ENCODE measurements at regions not wholly inside any gene's neighbourhood (a gene's known extent, or its start where the extent isn't known, plus 50 kb on each side); places are given as distances from the start of the nearest gene placed in this dataset.
"Not testable (repeated sequence)": the region's sequence is repeated elsewhere in the genome, so short reads cannot be mapped to it uniquely, and the experiment has no call there.

DNA sequence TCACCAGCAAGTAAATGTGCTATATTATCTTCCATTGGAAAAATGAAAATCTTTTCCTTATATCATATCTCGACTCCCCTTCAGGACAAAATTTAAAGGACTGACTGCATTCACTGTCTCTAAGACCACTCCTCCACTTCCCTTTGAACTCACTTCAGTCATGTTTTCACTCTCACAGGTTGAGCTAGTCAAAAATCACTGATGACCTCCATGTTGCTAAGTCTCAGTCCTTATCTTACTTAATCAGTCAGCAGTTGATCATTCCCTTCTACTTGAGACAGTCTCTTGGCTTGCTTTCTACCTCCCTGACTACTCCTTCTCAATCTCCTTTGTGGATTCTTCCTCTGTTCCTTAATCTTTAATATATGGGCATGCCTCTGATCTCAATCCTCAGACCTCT, 117.0 kb upstream of the LSM6 start:
- Histone ChIP-seq H3K4me3 (ENCODE audit: low read depth, low read length) (no peak overlapping the region), H3K4me1 (no peaks in the 10 kb centered on the region), H3K9me3 (no peaks in the 10 kb centered on the region), H3K27me3 (peaks cover 6% of the 10 kb centered on the region), H3K36me3 (no peaks in the 10 kb centered on the region)
- TF ChIP-seq, protein P1, sequence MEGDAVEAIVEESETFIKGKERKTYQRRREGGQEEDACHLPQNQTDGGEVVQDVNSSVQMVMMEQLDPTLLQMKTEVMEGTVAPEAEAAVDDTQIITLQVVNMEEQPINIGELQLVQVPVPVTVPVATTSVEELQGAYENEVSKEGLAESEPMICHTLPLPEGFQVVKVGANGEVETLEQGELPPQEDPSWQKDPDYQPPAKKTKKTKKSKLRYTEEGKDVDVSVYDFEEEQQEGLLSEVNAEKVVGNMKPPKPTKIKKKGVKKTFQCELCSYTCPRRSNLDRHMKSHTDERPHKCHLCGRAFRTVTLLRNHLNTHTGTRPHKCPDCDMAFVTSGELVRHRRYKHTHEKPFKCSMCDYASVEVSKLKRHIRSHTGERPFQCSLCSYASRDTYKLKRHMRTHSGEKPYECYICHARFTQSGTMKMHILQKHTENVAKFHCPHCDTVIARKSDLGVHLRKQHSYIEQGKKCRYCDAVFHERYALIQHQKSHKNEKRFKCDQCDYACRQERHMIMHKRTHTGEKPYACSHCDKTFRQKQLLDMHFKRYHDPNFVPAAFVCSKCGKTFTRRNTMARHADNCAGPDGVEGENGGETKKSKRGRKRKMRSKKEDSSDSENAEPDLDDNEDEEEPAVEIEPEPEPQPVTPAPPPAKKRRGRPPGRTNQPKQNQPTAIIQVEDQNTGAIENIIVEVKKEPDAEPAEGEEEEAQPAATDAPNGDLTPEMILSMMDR (IDR thresholded peaks at IDR 0.05; ENCODE audit: low read depth, low read length): no peak
- no peak for DNase-seq

DNA sequence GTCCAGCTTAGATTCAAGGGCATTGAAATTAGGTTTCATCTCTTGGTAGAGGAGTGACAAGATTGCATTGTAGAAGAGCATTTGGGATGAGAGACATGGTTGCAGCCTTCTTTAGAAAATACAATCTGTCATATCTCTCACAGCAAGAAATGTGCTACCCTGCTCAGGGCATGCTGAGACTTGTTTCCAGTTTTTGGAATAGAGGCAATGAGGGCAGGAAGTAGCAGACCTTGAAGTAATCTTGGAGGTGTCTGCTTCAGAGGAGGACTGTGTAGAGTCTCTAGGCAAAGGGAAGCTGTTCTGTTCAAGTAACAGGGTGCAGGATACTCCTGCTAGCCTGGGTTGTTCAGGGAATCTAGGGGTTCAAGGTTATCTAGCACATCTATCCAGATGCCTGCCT, 116.1 kb upstream of the ZNF827 start:
- DNase-seq: no peak
- TF ChIP-seq, protein P1 (IDR thresholded peaks at IDR 0.05; ENCODE audit: low read depth, low read length): no peak
- Histone ChIP-seq H3K4me1 (no peaks in the 10 kb centered on the region), H3K27me3 (peaks cover 6% of the 10 kb centered on the region), H3K9me3 (no peaks in the 10 kb centered on the region), H3K4me3 (ENCODE audit: low read depth, low read length) (no peak overlapping the region), H3K36me3 (no peaks in the 10 kb centered on the region)

DNA sequence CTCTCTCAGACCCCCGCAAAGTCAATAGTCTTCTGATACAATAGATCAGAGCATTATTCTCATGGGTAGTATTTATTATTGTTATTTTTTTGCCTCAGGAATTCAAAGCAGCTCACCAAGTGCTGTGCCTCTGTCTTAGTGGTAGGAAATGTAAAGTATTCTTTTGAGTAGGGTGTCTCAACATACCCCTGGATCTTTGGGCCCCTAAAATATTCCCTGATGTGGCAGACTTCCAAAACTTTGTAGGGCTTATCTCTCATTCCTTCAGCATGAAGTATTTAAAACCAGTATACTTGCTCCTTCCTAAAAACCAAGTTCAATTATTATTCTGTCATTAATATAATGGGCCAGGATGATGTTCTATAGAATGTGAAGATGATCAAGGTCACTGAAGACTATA, 115.3 kb upstream of the ZNF827 start:
- peaks cover 6% of the 10 kb centered on the region for H3K27me3 ChIP-seq
- no peak for DNase-seq
- no peaks in the 10 kb centered on the region for H3K36me3 ChIP-seq
- H3K4me3 ChIP-seq (ENCODE audit: low read depth, low read length): no peak overlapping the region
- H3K4me1 ChIP-seq: no peaks in the 10 kb centered on the region
- no peaks in the 10 kb centered on the region for H3K9me3 ChIP-seq
- TF ChIP-seq, protein P1 (IDR thresholded peaks at IDR 0.05; ENCODE audit: low read depth, low read length): no peak

DNA sequence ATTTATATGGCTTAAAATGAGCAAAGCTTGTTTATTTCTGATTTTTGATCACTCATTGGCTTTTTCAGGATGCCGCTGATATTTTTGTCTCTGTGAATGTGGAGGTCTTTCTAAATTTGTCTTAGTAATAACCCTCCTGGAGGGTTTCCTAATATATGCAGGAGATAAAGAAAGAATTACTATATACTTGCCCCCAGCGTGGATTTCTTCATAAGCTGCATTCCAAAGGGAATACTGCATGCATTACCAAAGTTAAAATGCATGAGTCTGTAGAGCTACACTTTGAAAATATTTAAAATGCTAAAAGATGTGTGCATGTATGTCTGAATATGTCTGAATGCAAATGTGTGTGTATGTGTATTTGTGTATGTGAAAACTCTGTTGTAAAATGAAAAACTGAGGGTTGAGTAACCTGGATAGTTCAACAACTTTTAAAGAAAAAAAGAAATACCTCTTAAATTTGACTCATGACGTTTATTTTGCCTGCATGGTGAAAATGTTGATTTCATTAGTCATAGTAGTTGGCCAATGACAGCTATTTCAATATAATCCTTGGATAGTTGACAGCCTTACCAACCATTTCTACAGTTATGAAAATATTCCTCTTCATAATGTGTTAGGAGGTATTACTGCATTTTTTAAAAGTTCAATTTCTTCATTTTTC, 113.2 kb upstream of the ZNF827 start:
- H3K4me1 ChIP-seq: no peaks in the 10 kb centered on the region
- no peak overlapping the region for H3K4me3 ChIP-seq (ENCODE audit: low read depth, low read length)
- no peaks in the 10 kb centered on the region; the same call in none of the 2 replicates for H3K27me3 ChIP-seq
- H3K9me3 ChIP-seq: no peaks in the 10 kb centered on the region
- no peaks in the 10 kb centered on the region for H3K36me3 ChIP-seq
- TF ChIP-seq, protein P1 (IDR thresholded peaks at IDR 0.05; ENCODE audit: low read depth, low read length): no peak
- DNase-seq: no peak

DNA sequence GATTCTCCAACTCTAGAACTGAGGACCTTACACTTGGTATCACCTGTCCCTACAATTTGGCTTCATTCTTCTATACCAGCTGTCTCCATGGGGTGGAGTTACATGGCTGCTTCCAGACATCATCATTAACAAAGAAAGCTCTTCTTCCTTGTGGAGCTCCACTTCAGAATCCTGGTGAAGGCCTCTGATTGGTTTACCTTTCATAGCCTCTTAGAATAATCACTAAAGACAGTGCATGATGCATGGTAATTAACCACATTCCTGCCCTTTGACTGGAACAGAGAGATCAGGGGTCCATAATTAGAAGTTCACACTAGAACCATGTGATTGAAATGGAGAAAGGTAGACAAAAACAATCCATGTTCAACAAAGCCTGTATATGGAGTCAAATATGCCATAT, 112.6 kb upstream of the ZNF827 start:
- H3K27me3 ChIP-seq: no peaks in the 10 kb centered on the region; the same call in 1 of the 2 replicates
- H3K9me3 ChIP-seq: no peaks in the 10 kb centered on the region
- TF ChIP-seq, protein P1 (IDR thresholded peaks at IDR 0.05; ENCODE audit: low read depth, low read length): no peak
- no peaks in the 10 kb centered on the region for H3K36me3 ChIP-seq
- DNase-seq: no peak
- H3K4me1 ChIP-seq: no peaks in the 10 kb centered on the region
- H3K4me3 ChIP-seq (ENCODE audit: low read depth, low read length): no peak overlapping the region

DNA sequence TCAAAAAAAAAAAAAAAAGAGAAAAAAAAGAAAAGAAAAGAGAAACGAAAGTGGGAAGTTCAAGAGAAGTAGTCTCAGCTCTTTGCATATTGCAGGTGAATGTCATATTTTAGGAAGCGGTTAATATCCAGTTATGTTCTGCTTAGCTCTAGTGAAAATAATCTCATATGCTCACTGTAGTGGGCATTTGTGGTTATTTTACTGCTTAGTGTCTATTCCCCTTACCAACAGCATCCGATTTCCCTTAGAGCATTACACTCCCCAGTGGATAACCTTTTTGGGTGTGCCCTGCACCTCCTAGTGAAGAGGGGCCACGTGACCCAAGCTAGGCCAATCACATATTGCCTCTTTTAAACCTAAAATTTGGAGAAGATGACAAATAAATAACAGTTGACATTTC, 111.2 kb upstream of the ZNF827 start:
- no peak overlapping the region for H3K4me3 ChIP-seq (ENCODE audit: low read depth, low read length)
- no peaks in the 10 kb centered on the region for H3K9me3 ChIP-seq
- DNase-seq: no peak
- no peaks in the 10 kb centered on the region for H3K4me1 ChIP-seq
- TF ChIP-seq, protein P1 (IDR thresholded peaks at IDR 0.05; ENCODE audit: low read depth, low read length): no peak
- H3K27me3 ChIP-seq: no peaks in the 10 kb centered on the region
- no peaks in the 10 kb centered on the region for H3K36me3 ChIP-seq

DNA sequence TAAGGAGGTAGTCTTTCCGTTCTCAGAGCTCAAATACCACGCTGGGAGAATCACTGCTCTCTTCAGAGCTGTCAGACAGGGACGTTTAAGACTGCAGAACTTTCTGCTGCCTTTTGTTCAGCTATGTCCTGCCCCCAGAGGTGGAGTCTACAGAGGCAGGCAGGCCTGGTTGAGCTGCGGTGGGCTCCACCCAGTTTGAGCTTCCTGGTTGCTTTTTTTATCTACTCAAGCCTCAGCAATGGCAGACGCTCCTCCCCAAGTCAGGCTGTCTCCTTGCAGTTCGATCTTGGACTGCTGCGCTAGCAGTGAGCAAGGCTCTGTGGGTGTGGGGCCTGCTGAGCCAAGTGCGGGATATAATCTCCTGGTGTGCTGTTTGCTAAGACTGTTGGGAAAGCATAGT, 109.1 kb upstream of the ZNF827 start:
- not testable (repeated sequence) for H3K36me3 ChIP-seq, H3K4me1 ChIP-seq

More for the DNA sequence above, 109.1 kb upstream of the ZNF827 start:
- not testable (repeated sequence) for H3K27me3 ChIP-seq; H3K9me3 ChIP-seq; H3K4me3 ChIP-seq (ENCODE audit: low read depth, low read length); DNase-seq

All from BE2C (cell line).